HepG2 (cell line): ENCODE measurements at regions not wholly inside any gene's neighbourhood (a gene's known extent, or its start where the extent isn't known, plus 50 kb on each side); places are given as distances from the start of the nearest gene placed in this dataset.

Experiments used
- ATAC-seq: fragments of 200-7000 bp; cut with Tn5 transposase; 3 replicates; pipeline ENCODE4 v1.9.1; 2020; ENCODE audit warnings: mild to moderate bottlenecking, moderate library complexity
- BruUV-seq: library from RNA; stranded (reverse); fragments of 400-500 nt; replicated peaks from 2 replicates; lab custom pipeline; 2021; lab: Mats Ljungman, UMichigan
- CTCF ChIA-PET: fragments of 300-600 bp; formaldehyde crosslinking; extraction: SDS; loops from one replicate; lab custom pipeline; 2021; ENCODE audit warnings: low total read pairs, inconsistent platforms, low intra/inter-chr PET ratio; lab: Yijun Ruan, JAX
- POLR2A ChIA-PET: fragments of 350-600 bp; sonication (Branson Sonifier 250); formaldehyde crosslinking; loops from one replicate; lab custom pipeline; 2020; ENCODE audit warnings: antibody characterized with exemption, inconsistent platforms; lab: Yijun Ruan, JAX
- DNase-seq: peaks from one replicate; pipeline ENCODE4 v3.0.0-alpha.2; 2015; ENCODE audit warnings: low spot score
- FAIRE-seq: peaks from 3 replicates; lab custom pipeline; 2011; peaks lifted over from hg19 to GRCh38; lab: Jason Lieb, UNC
- H2AFZ ChIP-seq: one replicate; pipeline ENCODE4 v1.6.1; 2011; ENCODE audit warnings: low read length, inconsistent platforms
- H3K27ac ChIP-seq: fragments of 300-600 bp; 3 replicates; pipeline ENCODE4 v1.8.0; 2011; ENCODE audit warnings: mixed run types, mild to moderate bottlenecking, mixed read lengths, low read length, inconsistent platforms; ENCODE audit not compliant: insufficient read depth; ENCODE audit errors: extremely low read length
- H3K27me3 ChIP-seq, 2 experiments: fragments of 200-600 bp in 1 of 2; 2 replicates in 1 of 2; 3 replicates in 1 of 2; pipeline versions ENCODE4 v1.6.0 to v1.8.0; 2011; ENCODE audit warnings: low read length in 2 of 2, mild to moderate bottlenecking in 2 of 2, moderate library complexity in 2 of 2, inconsistent platforms in 1 of 2; ENCODE audit not compliant: insufficient read depth in 2 of 2, control insufficient read depth in 1 of 2
- H3K36me3 ChIP-seq, 2 experiments: fragments of 200-600 bp in 1 of 2; replicated peaks in 1 of 2; 2 replicates in 1 of 2; 3 replicates in 1 of 2; pipeline versions ENCODE4 v1.5.1 to v1.8.0; 2011; ENCODE audit warnings: low read length in 2 of 2, inconsistent platforms in 1 of 2; ENCODE audit not compliant: insufficient read depth in 2 of 2, control insufficient read depth in 1 of 2
- H3K4me1 ChIP-seq: 2 replicates; pipeline ENCODE4 v1.5.1; 2012; ENCODE audit warnings: low read length, inconsistent platforms; ENCODE audit not compliant: insufficient read depth
- H3K4me2 ChIP-seq: 2 replicates; pipeline ENCODE4 v1.6.0; 2011; ENCODE audit warnings: low read depth, low read length, inconsistent platforms
- H3K4me3 ChIP-seq, 3 experiments: fragments of 200-600 bp in 1 of 3; sonication (generic), shearing (Covaris generic) in 1 of 3; replicated peaks in 1 of 3; 2 replicates each; pipeline ENCODE4 v1.5.1; 2011 to 2016; ENCODE audit warnings: low read length in 3 of 3, inconsistent platforms in 2 of 3, low read depth in 2 of 3, mild to moderate bottlenecking in 2 of 3, control low read depth in 1 of 3, mixed read lengths in 1 of 3; ENCODE audit not compliant: insufficient read depth in 1 of 3
- H3K79me2 ChIP-seq: one replicate; pipeline ENCODE4 v1.6.1; 2011; ENCODE audit warnings: low read length, inconsistent platforms; ENCODE audit not compliant: insufficient read depth
- H3K9ac ChIP-seq: 2 replicates; pipeline ENCODE4 v1.6.0; 2011; ENCODE audit warnings: mild to moderate bottlenecking, low read depth, low read length, inconsistent platforms; ENCODE audit not compliant: insufficient read depth
- H3K9me3 ChIP-seq: 2 replicates; pipeline ENCODE4 v1.5.1; 2012; ENCODE audit warnings: mild to moderate bottlenecking, low read length
- H4K20me1 ChIP-seq: 2 replicates; pipeline ENCODE4 v1.6.0; 2011; ENCODE audit warnings: inconsistent platforms, mild to moderate bottlenecking, low read length, moderate library complexity; ENCODE audit not compliant: insufficient read depth
- CCAR2 ChIP-seq: fragments of 200-400 bp; formaldehyde crosslinking; optimal IDR thresholded peaks from 2 replicates; pipeline ENCODE3; 2018; ENCODE audit warnings: low read depth, mild to moderate bottlenecking, low read length, moderate library complexity
- E2F1 ChIP-seq: sonication (generic); formaldehyde crosslinking; IDR thresholded peaks from 2 replicates; pipeline ENCODE4 v1.5.0; 2020; ENCODE audit warnings: missing genetic modification reagents
- GATA4 ChIP-seq: sonication (generic); IDR thresholded peaks from 2 replicates; pipeline ENCODE4 v1.6.1; 2016; ENCODE audit warnings: antibody characterized with exemption, low read depth, borderline replicate concordance
- MED8 ChIP-seq: sonication (generic); formaldehyde crosslinking; IDR thresholded peaks from 2 replicates; pipeline ENCODE4 v1.8.1; 2023; ENCODE audit warnings: mild to moderate bottlenecking, missing genetic modification reagents; ENCODE audit not compliant: insufficient replicate concordance
- MTA3 ChIP-seq: sonication (generic); formaldehyde crosslinking; IDR thresholded peaks from 2 replicates; pipeline ENCODE4 v1.4.0; 2020; ENCODE audit warnings: missing genetic modification reagents
- NCOA2 ChIP-seq: sonication (generic); formaldehyde crosslinking; IDR thresholded peaks from 2 replicates; pipeline ENCODE4 v1.8.0; 2022; ENCODE audit warnings: inconsistent platforms
- NR1H2 ChIP-seq: sonication (generic); formaldehyde crosslinking; IDR thresholded peaks from 2 replicates; pipeline ENCODE4 v1.8.1; 2022; ENCODE audit warnings: low read depth, missing genetic modification reagents, borderline replicate concordance
- POLR2AphosphoS2 ChIP-seq: IDR thresholded peaks from 2 replicates; pipeline ENCODE4 v1.6.1; 2011; ENCODE audit warnings: low read depth, low read length, improper control_type of control experiment
- POLR2G ChIP-seq: fragments of 200-400 bp; formaldehyde crosslinking; IDR thresholded peaks from 2 replicates; pipeline ENCODE4 v1.6.1; 2018; ENCODE audit warnings: mild to moderate bottlenecking, low read depth, low read length, moderate library complexity
- RFX5 ChIP-seq: IDR thresholded peaks from 2 replicates; pipeline ENCODE4 v1.6.1; 2011; ENCODE audit warnings: low read depth, low read length, improper control_type of control experiment
- TRIM24 ChIP-seq: sonication (generic); formaldehyde crosslinking; IDR thresholded peaks from 2 replicates; pipeline ENCODE4 v1.8.0; 2022; ENCODE audit warnings: mild to moderate bottlenecking, missing genetic modification reagents
- ZBTB1 ChIP-seq: sonication (generic); formaldehyde crosslinking; IDR thresholded peaks from 2 replicates; pipeline ENCODE4 v1.4.0; 2020; ENCODE audit warnings: missing genetic modification reagents, borderline replicate concordance
- ZBTB20 ChIP-seq: sonication (generic); formaldehyde crosslinking; IDR thresholded peaks from 2 replicates; pipeline ENCODE4 v1.8.1; 2023; ENCODE audit warnings: missing genetic modification reagents, low read depth, mild to moderate bottlenecking, borderline replicate concordance
- ZBTB8A ChIP-seq: sonication (generic); formaldehyde crosslinking; IDR thresholded peaks from 2 replicates; pipeline ENCODE4 v1.4.0; 2020; ENCODE audit warnings: mild to moderate bottlenecking, low read depth, missing genetic modification reagents, borderline replicate concordance
- ZNF737 ChIP-seq: sonication (generic); formaldehyde crosslinking; IDR thresholded peaks from 2 replicates; pipeline ENCODE4 v1.5.0; 2020; ENCODE audit warnings: missing genetic modification reagents, mild to moderate bottlenecking, borderline replicate concordance
- ZNF773 ChIP-seq: sonication (generic); formaldehyde crosslinking; IDR thresholded peaks from 2 replicates; pipeline ENCODE4 v1.4.0; 2020; ENCODE audit warnings: missing genetic modification reagents, borderline replicate concordance
- ZXDC ChIP-seq: sonication (generic); formaldehyde crosslinking; IDR thresholded peaks from 2 replicates; pipeline ENCODE4 v1.5.0; 2020; ENCODE audit warnings: mild to moderate bottlenecking, missing genetic modification reagents
- WGBS: methylation state at CpG from one replicate; pipeline ENCODE4 v1.1.6; 2017; ENCODE audit warnings: low lambda C conversion rate; 5-methylcytosine and 5-hydroxymethylcytosine counted together
- in situ Hi-C: cut with HindIII; loops from 2 replicates; pipeline ENCODE4 v1.10.0; 2017; ENCODE audit warnings: low pct_unique_long_range_greater_than_20kb; ENCODE audit not compliant: extremely low pct_ligation_motif_present
- intact Hi-C: fragments of 100-400 bp; cut with micrococcal nuclease; formaldehyde crosslinking; loops from one replicate; pipeline ENCODE4 v1.10.0; 2022; ENCODE audit not compliant: unreplicated experiment

GRCh38 chr4:34826660-34827059, 1417.7 kb downstream of the ARAP2 start:
- Histone ChIP-seq H3K4me1 (no peaks in the 10 kb centered on the region), H3K4me2 (no peak overlapping the region), H2AFZ (no peak overlapping the region), H3K27me3 (no peaks in the 10 kb centered on the region), H3K36me3 (no peaks in the 10 kb centered on the region), H3K79me2 (no peaks in the 10 kb centered on the region), H3K9ac (no peak overlapping the region), H3K27ac (no peak overlapping the region), H3K9me3 (0 out of 2 replicates have a peak, but pooled peaks cover 6% of the 10 kb centered on the region), H3K4me3 (no peak overlapping the region), H4K20me1 (no peaks in the 10 kb centered on the region)
- POLR2A ChIA-PET = no interaction called here
- 100% methylated on average over 2 of the region's 5 CpGs for WGBS
- FAIRE-seq (no peak), ATAC-seq (no peak), DNase-seq (no peak)
- in situ Hi-C loops = no loop called here
- no TSS peak for BruUV-seq
- intact Hi-C loops = no loop called here
- TF ChIP-seq ZBTB20 (CRISPR knock-in tag) (no peak), CCAR2 (no peak), ZBTB1 (no peak), RFX5 (no peak), NR1H2 (no peak), ZBTB8A (CRISPR knock-in tag) (no peak), MED8 (CRISPR knock-in tag) (no peak), GATA4 (no peak), ZNF773 (no peak), MTA3 (CRISPR knock-in tag) (no peak), TRIM24 (CRISPR knock-in tag) (no peak), POLR2G (no peak), ZXDC (CRISPR knock-in tag) (no peak), E2F1 (CRISPR knock-in tag) (no peak), NCOA2 (CRISPR knock-in tag) (no peak), POLR2AphosphoS2 (no peak), ZNF737 (no peak)
- CTCF ChIA-PET = no interaction called here
